PC-3 (cell line): ENCODE measurements at regions not wholly inside any gene's neighbourhood (a gene's known extent, or its start where the extent isn't known, plus 50 kb on each side); places are given as distances from the start of the nearest gene placed in this dataset.
A peak's percentile ranks its signal among the peaks of the same experiment; 100 is the strongest.

Experiments
- ATAC-seq: fragments of 200-7000 bp; cut with Tn5 transposase; 2 replicates; pipeline ENCODE4 v1.9.1; 2020; ENCODE audit warnings: mild to moderate bottlenecking, moderate library complexity
- BruUV-seq: library from RNA; stranded (reverse); fragments of 400-500 nt; replicated peaks from 2 replicates; lab custom pipeline; 2021; lab: Mats Ljungman, UMichigan
- CTCF ChIA-PET: fragments of 300-600 bp; sonication (Branson Sonifier 250); formaldehyde crosslinking; loops from one replicate; lab custom pipeline; 2022; ENCODE audit warnings: antibody characterized with exemption; lab: Charles Lee
- POLR2A ChIA-PET: fragments of 300-600 bp; sonication (Branson Sonifier 250); formaldehyde crosslinking; loops from one replicate; lab custom pipeline; 2022; ENCODE audit warnings: antibody characterized with exemption; ENCODE audit not compliant: unreplicated experiment; lab: Charles Lee
- DNase-seq: peaks from one replicate; pipeline ENCODE4 v3.0.0-alpha.2; 2015
- H2AFZ ChIP-seq: fragments of 300-600 bp; sonication (generic); 2 replicates; pipeline ENCODE4 v1.6.0; 2016; ENCODE audit warnings: antibody characterized with exemption, low read length
- H3F3A ChIP-seq: fragments of 300-600 bp; sonication (generic); one replicate; pipeline ENCODE4 v1.6.0; 2017; ENCODE audit warnings: antibody characterized with exemption, low read length, control low read depth, mild to moderate bottlenecking; ENCODE audit not compliant: unreplicated experiment
- H3K27ac ChIP-seq: fragments of 300-600 bp; sonication (generic); 2 replicates; pipeline ENCODE4 v1.5.1; 2016; ENCODE audit warnings: mild to moderate bottlenecking, low read length
- H3K27me3 ChIP-seq: fragments of 300-600 bp; sonication (generic); 2 replicates; pipeline ENCODE4 v1.6.1; 2016; ENCODE audit warnings: low read length, mixed read lengths
- H3K36me3 ChIP-seq: fragments of 300-600 bp; sonication (generic); 2 replicates; pipeline ENCODE4 v1.6.1; 2016; ENCODE audit warnings: low read depth, mixed run types, low read length, mixed read lengths
- H3K4me1 ChIP-seq: fragments of 300-600 bp; sonication (generic); 2 replicates; pipeline ENCODE4 v1.5.1; 2016; ENCODE audit warnings: low read length; ENCODE audit not compliant: insufficient read depth
- H3K4me2 ChIP-seq: fragments of 300-600 bp; sonication (generic); 2 replicates; pipeline ENCODE4 v1.6.0; 2016; ENCODE audit warnings: low read length
- H3K4me3 ChIP-seq: fragments of 300-600 bp; sonication (generic); 2 replicates; pipeline ENCODE4 v1.5.1; 2016; ENCODE audit warnings: mild to moderate bottlenecking, low read length, mixed read lengths
- H3K79me2 ChIP-seq: fragments of 300-600 bp; sonication (generic); 2 replicates; pipeline ENCODE4 v1.6.1; 2017; ENCODE audit warnings: low read length, mixed read lengths
- H3K9ac ChIP-seq: fragments of 300-600 bp; sonication (generic); 2 replicates; pipeline ENCODE4 v1.6.0; 2016; ENCODE audit warnings: mild to moderate bottlenecking, low read length
- H3K9me2 ChIP-seq: fragments of 300-600 bp; sonication (generic); replicated peaks from 2 replicates; pipeline ENCODE4 v1.6.1; 2016; ENCODE audit warnings: mixed run types, low read length, mixed read lengths
- H3K9me3 ChIP-seq: fragments of 300-600 bp; sonication (generic); 2 replicates; pipeline ENCODE4 v1.6.1; 2016; ENCODE audit warnings: low read length, mixed read lengths
- H4K20me1 ChIP-seq: fragments of 300-600 bp; sonication (generic); 2 replicates; pipeline ENCODE4 v1.6.1; 2016; ENCODE audit warnings: low read length, mixed read lengths
- EZH2 ChIP-seq: fragments of 300-600 bp; sonication (generic); IDR thresholded peaks from one replicate; pipeline ENCODE4 v1.6.1; 2017; ENCODE audit warnings: antibody characterized with exemption, mild to moderate bottlenecking, low read length; ENCODE audit not compliant: unreplicated experiment
- EZH2phosphoT487 ChIP-seq: fragments of 300-600 bp; sonication (generic); IDR thresholded peaks from 2 replicates; pipeline ENCODE4 v1.6.1; 2018; ENCODE audit warnings: mild to moderate bottlenecking, antibody characterized with exemption, low read length, borderline replicate concordance
- intact Hi-C: fragments of 100-400 bp; cut with micrococcal nuclease; formaldehyde crosslinking; loops from 2 replicates; pipeline ENCODE4 v1.9.0; 2023
- TF ChIP-seq, protein P1 (sequence below): fragments of 300-600 bp; sonication (generic); conservative IDR thresholded peaks from 2 replicates; pipeline ENCODE4 v1.5.1; 2017; ENCODE audit warnings: antibody characterized with exemption, low read depth, mild to moderate bottlenecking, low read length

DNA sequence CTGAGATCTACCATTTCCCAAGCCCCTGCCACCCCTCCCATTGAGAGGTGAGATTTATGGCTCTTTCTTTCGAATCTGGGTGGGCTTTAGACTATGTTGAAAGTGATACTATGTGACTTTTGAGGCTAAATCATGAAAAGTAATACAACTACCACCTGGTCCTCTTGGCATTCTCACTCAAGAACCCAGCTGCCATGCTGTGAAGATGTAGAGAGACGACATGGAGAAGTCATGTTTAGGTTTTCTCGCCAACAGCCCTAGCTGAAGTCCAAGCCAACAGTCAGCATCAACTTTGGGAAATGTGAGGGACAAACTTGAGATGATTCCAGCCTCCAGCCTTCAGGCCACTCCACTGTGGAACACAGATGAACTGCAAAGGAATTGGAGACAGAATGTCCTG lies 108.7 kb downstream of the SCP2D1 start:
- Histone ChIP-seq H3K36me3 (no peaks in the 10 kb centered on the region), H3K9ac (no peak overlapping the region), H3K9me2 (no peaks in the 10 kb centered on the region), H3K4me1 (no peaks in the 10 kb centered on the region), H4K20me1 (no peaks in the 10 kb centered on the region), H3K79me2 (no peaks in the 10 kb centered on the region), H3K27ac (no peak overlapping the region), H3K4me2 (no peak overlapping the region), H2AFZ (no peak overlapping the region), H3F3A (no peaks in the 10 kb centered on the region), H3K27me3 (no peaks in the 10 kb centered on the region), H3K4me3 (no peak overlapping the region), H3K9me3 (no peaks in the 10 kb centered on the region)
- POLR2A ChIA-PET, result no interaction called here
- DNase-seq, result no peak
- TF ChIP-seq, protein P1, sequence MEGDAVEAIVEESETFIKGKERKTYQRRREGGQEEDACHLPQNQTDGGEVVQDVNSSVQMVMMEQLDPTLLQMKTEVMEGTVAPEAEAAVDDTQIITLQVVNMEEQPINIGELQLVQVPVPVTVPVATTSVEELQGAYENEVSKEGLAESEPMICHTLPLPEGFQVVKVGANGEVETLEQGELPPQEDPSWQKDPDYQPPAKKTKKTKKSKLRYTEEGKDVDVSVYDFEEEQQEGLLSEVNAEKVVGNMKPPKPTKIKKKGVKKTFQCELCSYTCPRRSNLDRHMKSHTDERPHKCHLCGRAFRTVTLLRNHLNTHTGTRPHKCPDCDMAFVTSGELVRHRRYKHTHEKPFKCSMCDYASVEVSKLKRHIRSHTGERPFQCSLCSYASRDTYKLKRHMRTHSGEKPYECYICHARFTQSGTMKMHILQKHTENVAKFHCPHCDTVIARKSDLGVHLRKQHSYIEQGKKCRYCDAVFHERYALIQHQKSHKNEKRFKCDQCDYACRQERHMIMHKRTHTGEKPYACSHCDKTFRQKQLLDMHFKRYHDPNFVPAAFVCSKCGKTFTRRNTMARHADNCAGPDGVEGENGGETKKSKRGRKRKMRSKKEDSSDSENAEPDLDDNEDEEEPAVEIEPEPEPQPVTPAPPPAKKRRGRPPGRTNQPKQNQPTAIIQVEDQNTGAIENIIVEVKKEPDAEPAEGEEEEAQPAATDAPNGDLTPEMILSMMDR, result no peak
- TF ChIP-seq EZH2 (no peak), EZH2phosphoT487 (no peak)
- CTCF ChIA-PET, result no interaction called here
- BruUV-seq, result no TSS peak
- intact Hi-C loops, result no loop called here
- ATAC-seq, result no peak

DNA sequence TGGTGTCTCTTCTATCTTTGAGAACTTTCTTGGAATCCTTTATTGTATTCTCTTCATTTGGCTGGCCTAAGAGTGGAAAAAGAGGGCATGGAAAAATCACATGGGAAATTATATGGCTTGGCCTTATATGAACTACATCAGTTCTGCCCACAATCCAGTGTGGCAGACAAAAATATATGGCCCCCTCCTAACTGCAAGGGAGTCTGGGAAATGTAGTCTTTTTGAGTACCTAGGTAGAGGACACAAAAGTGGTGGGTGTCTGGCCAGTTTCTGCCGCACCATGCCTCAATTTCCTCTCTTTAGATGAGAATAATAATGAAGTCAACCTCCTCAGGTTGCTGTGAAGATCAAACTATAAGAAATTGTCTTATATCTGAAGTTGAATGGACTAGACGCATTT lies 109.3 kb downstream of the SCP2D1 start:
- Histone ChIP-seq H3K4me1 (no peaks in the 10 kb centered on the region), H3K4me2 (no peak overlapping the region), H3K4me3 (no peak overlapping the region), H3K27me3 (no peaks in the 10 kb centered on the region), H3K79me2 (no peaks in the 10 kb centered on the region), H3K9me3 (no peaks in the 10 kb centered on the region), H3K36me3 (no peaks in the 10 kb centered on the region), H3K9me2 (no peaks in the 10 kb centered on the region), H4K20me1 (no peaks in the 10 kb centered on the region), H3K27ac (no peak overlapping the region), H2AFZ (no peak overlapping the region), H3K9ac (no peak overlapping the region), H3F3A (no peaks in the 10 kb centered on the region)
- TF ChIP-seq EZH2, result no peak
- TF ChIP-seq, protein P1, result no peak
- TF ChIP-seq EZH2phosphoT487, result no peak
- BruUV-seq, result no TSS peak
- ChIA-PET CTCF (no interaction called here), POLR2A (no interaction called here)
- intact Hi-C loops, result no loop called here
- DNase-seq (no peak), ATAC-seq (no peak)

DNA sequence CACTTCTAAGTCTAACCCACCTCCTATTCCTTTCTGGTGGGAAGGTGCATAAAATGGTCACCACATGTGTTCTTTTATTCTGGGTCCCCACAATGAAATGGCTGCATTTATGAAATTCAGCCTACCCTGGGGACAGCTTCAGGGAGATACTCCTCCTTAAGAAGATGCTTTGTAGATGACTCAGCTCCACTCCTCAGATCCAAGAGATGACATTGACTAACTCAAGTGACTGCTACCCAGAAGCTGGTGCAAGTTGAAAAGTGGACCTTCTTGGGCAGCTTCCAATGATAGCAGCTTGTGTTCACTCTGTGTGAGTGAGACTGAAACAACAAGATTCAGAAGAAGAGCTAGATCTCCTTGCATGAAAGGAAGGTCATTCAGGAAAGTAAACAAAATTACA lies 113.4 kb downstream of the SCP2D1 start:
- no peak overlapping the region for H3K9ac ChIP-seq
- no peaks in the 10 kb centered on the region for H3K36me3 ChIP-seq
- TF ChIP-seq EZH2phosphoT487 (no peak), EZH2 (no peak)
- TF ChIP-seq, protein P1, result no peak
- CTCF ChIA-PET, result no interaction called here
- POLR2A ChIA-PET, result no interaction called here
- H4K20me1 ChIP-seq, result no peaks in the 10 kb centered on the region
- DNase-seq, result peak; percentile 38
- no peaks in the 10 kb centered on the region for H3K9me2 ChIP-seq
- H3K27ac ChIP-seq, result no peak overlapping the region
- no TSS peak for BruUV-seq
- no peaks in the 10 kb centered on the region for H3K4me1 ChIP-seq
- no peak overlapping the region for H3K4me2 ChIP-seq
- ATAC-seq, result no peak
- no peaks in the 10 kb centered on the region for H3K27me3 ChIP-seq
- H3F3A ChIP-seq, result no peaks in the 10 kb centered on the region
- H2AFZ ChIP-seq, result no peak overlapping the region
- no peaks in the 10 kb centered on the region for H3K9me3 ChIP-seq
- H3K79me2 ChIP-seq, result no peaks in the 10 kb centered on the region
- intact Hi-C loops, result no loop called here
- H3K4me3 ChIP-seq, result no peak overlapping the region
